Prostate gland (tissue), 2 donors: ENCODE measurements at regions not wholly inside any gene's neighbourhood (a gene's known extent, or its start where the extent isn't known, plus 50 kb on each side); places are given as distances from the start of the nearest gene placed in this dataset.
"Not testable (repeated sequence)": the region's sequence is repeated elsewhere in the genome, so short reads cannot be mapped to it uniquely, and the experiment has no call there.

Experiments used
- DNase-seq: peaks from one replicate; pipeline ENCODE4 v3.0.0-alpha.2; 2019; ENCODE audit warnings: low spot score
- H3K27ac ChIP-seq, 2 donors: fragments of 200-600 bp; sonication (generic); 2 replicates each; pipeline ENCODE4 v1.5.1; 2017 to 2019
- H3K27me3 ChIP-seq: fragments of 200-600 bp; sonication (generic); replicated peaks from 2 replicates; pipeline ENCODE4 v1.5.1; 2019; ENCODE audit not compliant: insufficient read depth
- H3K36me3 ChIP-seq, 2 donors: fragments of 200-600 bp; sonication (generic); 1 replicate in 1 of 2; 2 replicates in 1 of 2; pipeline versions ENCODE4 v1.5.1 to v1.8.1; 2017 to 2019
- H3K4me1 ChIP-seq: fragments of 200-600 bp; sonication (generic); replicated peaks from 2 replicates; pipeline ENCODE4 v1.5.1; 2019
- H3K4me3 ChIP-seq, 2 donors: fragments of 200-600 bp; sonication (generic); 2 replicates each; pipeline ENCODE4 v1.5.1; 2017 to 2019
- H3K9me3 ChIP-seq: fragments of 200-600 bp; sonication (generic); 2 replicates; pipeline ENCODE4 v1.5.1; 2017
- POLR2A ChIP-seq: fragments of 450-650 bp; IDR thresholded peaks from one replicate; pipeline ENCODE4 v1.6.1; 2016; ENCODE audit warnings: antibody characterized with exemption, mild to moderate bottlenecking
- POLR2AphosphoS5 ChIP-seq: sonication (generic); formaldehyde crosslinking; IDR thresholded peaks from one replicate; pipeline ENCODE4 v1.6.1; 2017; ENCODE audit warnings: antibody characterized with exemption
- WGBS: methylation state at CpG from one replicate; pipeline ENCODE4 v1.1.5; 2018; 5-methylcytosine and 5-hydroxymethylcytosine counted together
- intact Hi-C: fragments of 100-400 bp; cut with DNase I; formaldehyde crosslinking; loops from one replicate; pipeline ENCODE4 v1.14.2; 2022
- TF ChIP-seq, protein P1 (sequence below), 4 experiments: fragments of 200-600 bp in 2 of 4; fragments of 450-650 bp in 2 of 4; sonication (generic) in 2 of 4; IDR thresholded peaks; 1 replicate in 3 of 4; 2 replicates in 1 of 4; pipeline ENCODE4 v1.5.1; 2016 to 2019; ENCODE audit warnings: antibody characterized with exemption in 4 of 4, mild to moderate bottlenecking in 2 of 4, moderate library complexity in 2 of 4

DNA sequence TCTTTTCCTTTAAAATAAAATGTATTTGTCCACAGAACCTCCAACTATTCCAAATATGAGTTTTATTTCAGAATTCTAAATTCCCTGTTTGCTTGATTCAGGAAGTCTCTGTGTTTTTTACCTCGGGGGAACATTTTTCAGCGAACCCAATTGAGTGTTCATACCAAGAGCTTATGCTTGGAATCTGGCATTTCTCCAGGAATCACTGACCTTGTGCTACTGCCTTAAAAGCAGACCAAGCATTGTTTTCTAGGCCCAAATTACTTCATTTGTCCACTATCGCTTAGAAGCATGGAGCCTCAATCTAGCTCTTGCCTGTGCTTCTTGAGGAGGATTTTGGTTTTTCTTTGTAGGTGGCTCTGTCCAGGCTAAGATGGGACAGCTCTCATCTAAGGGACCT lies 59.4 kb downstream of the EBLN1 start:
- 67% methylated on average over 3 of the region's 3 CpGs for WGBS
- TF ChIP-seq, protein P1, sequence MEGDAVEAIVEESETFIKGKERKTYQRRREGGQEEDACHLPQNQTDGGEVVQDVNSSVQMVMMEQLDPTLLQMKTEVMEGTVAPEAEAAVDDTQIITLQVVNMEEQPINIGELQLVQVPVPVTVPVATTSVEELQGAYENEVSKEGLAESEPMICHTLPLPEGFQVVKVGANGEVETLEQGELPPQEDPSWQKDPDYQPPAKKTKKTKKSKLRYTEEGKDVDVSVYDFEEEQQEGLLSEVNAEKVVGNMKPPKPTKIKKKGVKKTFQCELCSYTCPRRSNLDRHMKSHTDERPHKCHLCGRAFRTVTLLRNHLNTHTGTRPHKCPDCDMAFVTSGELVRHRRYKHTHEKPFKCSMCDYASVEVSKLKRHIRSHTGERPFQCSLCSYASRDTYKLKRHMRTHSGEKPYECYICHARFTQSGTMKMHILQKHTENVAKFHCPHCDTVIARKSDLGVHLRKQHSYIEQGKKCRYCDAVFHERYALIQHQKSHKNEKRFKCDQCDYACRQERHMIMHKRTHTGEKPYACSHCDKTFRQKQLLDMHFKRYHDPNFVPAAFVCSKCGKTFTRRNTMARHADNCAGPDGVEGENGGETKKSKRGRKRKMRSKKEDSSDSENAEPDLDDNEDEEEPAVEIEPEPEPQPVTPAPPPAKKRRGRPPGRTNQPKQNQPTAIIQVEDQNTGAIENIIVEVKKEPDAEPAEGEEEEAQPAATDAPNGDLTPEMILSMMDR (IDR thresholded peaks at IDR 0.05) = no peak
- no peak for TF ChIP-seq POLR2AphosphoS5
- no peak for TF ChIP-seq POLR2A
- DNase-seq = no peak
- Histone ChIP-seq H3K4me1 (no peaks in the 10 kb centered on the region), H3K27ac (no peak overlapping the region), H3K4me3 (no peak overlapping the region), H3K9me3 (no peaks in the 10 kb centered on the region), H3K27me3 (no peaks in the 10 kb centered on the region), H3K36me3 (no peaks in the 10 kb centered on the region)
- intact Hi-C loops = no loop called here

DNA sequence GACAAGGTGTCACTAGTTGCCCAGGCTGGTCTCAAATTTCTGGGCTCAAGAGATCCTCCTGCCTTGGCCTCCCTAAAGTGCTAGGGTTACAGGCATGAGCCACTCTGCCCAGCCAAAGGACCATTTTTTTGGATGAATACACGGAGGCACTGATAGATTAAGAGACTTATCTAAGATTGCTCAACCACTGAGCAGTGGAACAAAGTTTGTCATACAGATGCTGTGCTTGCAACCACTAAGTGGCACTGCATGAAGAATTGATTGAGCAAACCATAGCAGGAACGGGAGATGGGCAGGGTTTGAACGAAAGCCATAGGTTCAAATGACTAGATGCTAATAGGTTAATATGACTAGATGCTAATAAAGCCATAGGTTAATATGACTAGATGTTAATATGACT lies 61.1 kb downstream of the EBLN1 start:
- Histone ChIP-seq H3K4me1 (no peaks in the 10 kb centered on the region), H3K4me3 (no peak overlapping the region), H3K9me3 (no peaks in the 10 kb centered on the region), H3K36me3 (no peaks in the 10 kb centered on the region), H3K27ac (no peak overlapping the region), H3K27me3 (no peaks in the 10 kb centered on the region)
- no peak for TF ChIP-seq POLR2AphosphoS5
- TF ChIP-seq, protein P1 (IDR thresholded peaks at IDR 0.05) = no peak
- no peak for TF ChIP-seq POLR2A
- intact Hi-C loops = no loop called here
- 61% methylated on average over 3 of the region's 3 CpGs for WGBS
- no peak for DNase-seq

DNA sequence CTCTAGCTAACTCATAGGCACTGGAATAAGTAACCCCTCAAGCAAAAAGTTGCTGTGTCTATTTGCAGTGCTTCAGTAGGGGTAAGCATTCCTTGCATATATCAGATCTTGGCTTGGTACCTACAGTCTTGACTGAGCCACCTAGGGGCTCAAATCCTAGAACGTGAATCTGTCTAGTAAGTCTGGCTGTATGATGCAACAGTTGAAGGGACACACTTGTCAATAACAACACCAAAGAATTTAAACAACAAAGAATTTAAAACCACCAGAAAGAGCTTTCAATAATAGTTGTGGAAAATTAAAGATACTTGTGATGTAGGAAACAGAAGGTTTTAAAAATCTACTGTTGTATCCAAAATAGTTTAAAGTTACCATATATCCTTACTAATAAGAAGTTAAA lies 65.4 kb downstream of the EBLN1 start:
- 63% methylated on average over 1 of the region's 1 CpG for WGBS
- H3K9me3 ChIP-seq = no peaks in the 10 kb centered on the region

DNA sequence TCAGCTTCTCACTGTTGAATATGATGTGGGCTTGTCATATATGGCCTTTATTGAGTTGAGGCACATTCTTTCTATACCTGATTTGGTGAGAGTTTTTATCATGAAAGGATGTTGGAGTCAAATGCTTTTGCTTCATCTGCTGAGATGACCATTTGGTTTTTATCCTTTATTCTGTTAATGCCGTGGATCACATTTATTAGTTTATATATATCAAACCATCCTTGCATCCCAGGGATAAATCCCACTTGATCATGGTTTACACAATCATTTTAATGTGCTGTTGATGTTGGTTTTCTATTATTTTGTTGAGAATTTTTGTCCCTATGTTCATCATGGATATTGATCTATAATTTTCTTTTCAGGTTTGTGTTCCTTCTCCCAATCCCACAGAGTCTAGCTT lies 67.0 kb downstream of the EBLN1 start:
- Histone ChIP-seq H3K4me3 (no peak overlapping the region), H3K27me3 (no peaks in the 10 kb centered on the region), H3K36me3 (no peaks in the 10 kb centered on the region), H3K4me1 (no peaks in the 10 kb centered on the region), H3K9me3 (no peaks in the 10 kb centered on the region), H3K27ac (no peak overlapping the region)
- TF ChIP-seq POLR2AphosphoS5 (no peak), POLR2A (no peak)
- TF ChIP-seq, protein P1 (IDR thresholded peaks at IDR 0.05) = no peak
- intact Hi-C loops = no loop called here
- WGBS = 96% methylated on average over 1 of the region's 1 CpG
- DNase-seq = no peak

More for the DNA sequence above, 65.4 kb downstream of the EBLN1 start:
- Histone ChIP-seq H3K27ac (no peak overlapping the region), H3K4me3 (no peak overlapping the region), H3K36me3 (no peaks in the 10 kb centered on the region), H3K4me1 (no peaks in the 10 kb centered on the region), H3K27me3 (no peaks in the 10 kb centered on the region)
- intact Hi-C loops = no loop called here
- no peak for DNase-seq
- TF ChIP-seq, protein P1 (IDR thresholded peaks at IDR 0.05) = no peak
- no peak for TF ChIP-seq POLR2A
- TF ChIP-seq POLR2AphosphoS5 = no peak

DNA sequence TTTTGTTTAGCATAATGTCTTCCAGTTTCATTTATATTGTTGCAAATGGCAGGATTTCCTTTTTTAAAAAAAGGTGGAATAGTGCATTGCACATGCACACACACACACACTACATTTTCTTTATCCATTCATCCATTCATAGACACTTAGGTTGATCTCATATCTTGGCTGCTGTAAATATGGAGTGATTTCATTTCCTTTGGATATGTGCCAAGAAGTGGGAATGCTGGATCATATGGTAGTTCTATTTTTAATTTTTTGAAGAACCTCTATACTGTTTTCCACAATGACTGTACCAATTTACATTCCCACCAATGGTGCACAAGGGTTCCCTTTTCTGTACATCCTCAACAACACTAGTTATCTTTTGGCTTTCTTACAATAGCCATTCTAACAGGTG lies 68.9 kb downstream of the EBLN1 start:
- intact Hi-C loops = no loop called here
- DNase-seq = no peak
- Histone ChIP-seq H3K9me3 (no peaks in the 10 kb centered on the region), H3K27ac (no peak overlapping the region), H3K4me3 (no peak overlapping the region), H3K4me1 (no peaks in the 10 kb centered on the region), H3K36me3 (no peaks in the 10 kb centered on the region), H3K27me3 (no peaks in the 10 kb centered on the region)
- TF ChIP-seq POLR2A (no peak), POLR2AphosphoS5 (no peak)
- TF ChIP-seq, protein P1 (IDR thresholded peaks at IDR 0.05) = no peak

DNA sequence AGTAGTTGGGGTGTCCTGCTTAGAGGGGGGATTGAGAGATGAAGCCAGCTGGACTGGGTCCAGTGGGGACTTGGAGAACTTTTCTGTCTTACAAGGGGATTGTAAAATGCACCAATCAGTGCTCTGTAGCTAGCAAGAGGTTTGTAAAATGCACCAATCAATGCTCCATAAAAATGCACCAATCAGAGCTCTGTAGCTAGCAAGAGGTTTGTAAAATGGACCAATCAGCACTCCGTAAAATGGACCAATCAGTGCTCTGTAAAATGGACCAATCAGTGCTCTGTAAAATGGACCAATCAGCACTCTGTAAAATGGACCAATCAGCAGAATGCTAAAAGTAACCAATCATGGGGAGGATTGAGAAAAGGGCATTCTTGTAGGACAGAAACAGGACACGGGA lies 71.9 kb downstream of the EBLN1 start:
- H3K27me3 ChIP-seq, H3K27ac ChIP-seq, H3K4me3 ChIP-seq, DNase-seq, H3K4me1 ChIP-seq, intact Hi-C loops, H3K9me3 ChIP-seq, H3K36me3 ChIP-seq: not testable (repeated sequence)
- WGBS = 93% methylated on average over 2 of the region's 2 CpGs
